IMR-90 (cell line): ENCODE measurements at regions not wholly inside any gene's neighbourhood (a gene's known extent, or its start where the extent isn't known, plus 50 kb on each side); places are given as distances from the start of the nearest gene placed in this dataset.

Experiments
- ATAC-seq: fragments of 200-7000 bp; cut with Tn5 transposase; 2 replicates; pipeline ENCODE4 v1.9.1; 2020; ENCODE audit warnings: low read depth, mild to moderate bottlenecking, moderate library complexity
- BruUV-seq: library from RNA; stranded (reverse); fragments of 400-500 nt; replicated peaks from 2 replicates; lab custom pipeline; 2021; lab: Mats Ljungman, UMichigan
- CTCF ChIA-PET: fragments of 300-600 bp; formaldehyde crosslinking; extraction: SDS; loops from one replicate; lab custom pipeline; 2021; ENCODE audit warnings: antibody characterized with exemption; lab: Yijun Ruan, JAX
- POLR2A ChIA-PET: fragments of 300-600 bp; sonication (Branson Sonifier 250); formaldehyde crosslinking; loops from one replicate; lab custom pipeline; 2022; ENCODE audit warnings: antibody characterized with exemption; ENCODE audit not compliant: unreplicated experiment; lab: Charles Lee
- DNase-seq: peaks from one replicate; pipeline ENCODE4 v3.0.0; 2013
- H2AFZ ChIP-seq: replicated peaks from 2 replicates; pipeline ENCODE3; 2013; ENCODE audit warnings: low read length, mild to moderate bottlenecking; ENCODE audit not compliant: poor library complexity
- H2AK5ac ChIP-seq: 2 replicates; pipeline ENCODE4 v1.6.1; 2013; ENCODE audit warnings: low read depth, low read length, inconsistent platforms
- H2AK9ac ChIP-seq: replicated peaks from 2 replicates; pipeline ENCODE3; 2013; ENCODE audit warnings: mild to moderate bottlenecking, low read depth, low read length, moderate library complexity; ENCODE audit not compliant: poor library complexity
- H2BK120ac ChIP-seq: 2 replicates; pipeline ENCODE4 v1.6.1; 2013; ENCODE audit warnings: low read depth, low read length, inconsistent platforms
- H2BK15ac ChIP-seq: 3 replicates; pipeline ENCODE4 v1.6.1; 2013; ENCODE audit warnings: low read depth, low read length, inconsistent platforms
- H2BK20ac ChIP-seq: 2 replicates; pipeline ENCODE4 v1.6.1; 2013; ENCODE audit warnings: low read depth, mild to moderate bottlenecking, inconsistent platforms, low read length, moderate library complexity
- H2BK5ac ChIP-seq: 2 replicates; pipeline ENCODE4 v1.6.1; 2013; ENCODE audit warnings: mild to moderate bottlenecking, low read depth, low read length, inconsistent platforms; ENCODE audit not compliant: poor library complexity, severe bottlenecking
- H3K14ac ChIP-seq: replicated peaks from 2 replicates; pipeline ENCODE4 v1.6.1; 2013; ENCODE audit warnings: low read depth, low read length, inconsistent platforms
- H3K18ac ChIP-seq: 2 replicates; pipeline ENCODE4 v1.6.1; 2013; ENCODE audit warnings: low read depth, low read length, control low read depth
- H3K23ac ChIP-seq: 2 replicates; pipeline ENCODE4 v1.6.1; 2013; ENCODE audit warnings: low read depth, low read length, inconsistent platforms
- H3K27ac ChIP-seq: 2 replicates; pipeline ENCODE4 v1.5.1; 2013; ENCODE audit warnings: mild to moderate bottlenecking, control low read depth, low read length; ENCODE audit not compliant: insufficient read depth
- H3K27me3 ChIP-seq: 2 replicates; pipeline ENCODE4 v1.6.1; 2013; ENCODE audit warnings: low read length; ENCODE audit not compliant: control insufficient read depth, insufficient read depth
- H3K36me3 ChIP-seq: 2 replicates; pipeline ENCODE4 v1.6.1; 2013; ENCODE audit warnings: low read length, mixed read lengths; ENCODE audit not compliant: control insufficient read depth, insufficient read depth
- H3K4ac ChIP-seq: 2 replicates; pipeline ENCODE4 v1.6.1; 2013; ENCODE audit warnings: low read depth, low read length, inconsistent platforms
- H3K4me1 ChIP-seq: 2 replicates; pipeline ENCODE4 v1.6.1; 2013; ENCODE audit warnings: low read length, mixed read lengths; ENCODE audit not compliant: control insufficient read depth, insufficient read depth
- H3K4me2 ChIP-seq: 2 replicates; pipeline ENCODE4 v1.6.1; 2013; ENCODE audit warnings: low read depth, mild to moderate bottlenecking, control low read depth, low read length, moderate library complexity
- H3K4me3 ChIP-seq: 2 replicates; pipeline ENCODE4 v1.5.1; 2013; ENCODE audit warnings: low read depth, mild to moderate bottlenecking, control low read depth, low read length, moderate library complexity; ENCODE audit not compliant: insufficient read depth
- H3K56ac ChIP-seq: 2 replicates; pipeline ENCODE4 v1.6.1; 2013; ENCODE audit warnings: low read length, inconsistent platforms; ENCODE audit not compliant: insufficient read depth; ENCODE audit errors: extremely low read depth
- H3K79me1 ChIP-seq, 2 experiments: 2 replicates each; pipeline ENCODE4 v1.6.1; 2013; ENCODE audit warnings: low read length in 2 of 2, inconsistent platforms in 1 of 2, low read depth in 1 of 2
- H3K9ac ChIP-seq: 2 replicates; pipeline ENCODE4 v1.6.1; 2013; ENCODE audit warnings: low read depth, low read length, control low read depth
- H3K9me1 ChIP-seq: 2 replicates; pipeline ENCODE4 v1.6.1; 2013; ENCODE audit warnings: low read length, inconsistent platforms; ENCODE audit not compliant: insufficient read depth
- H3K9me3 ChIP-seq: 2 replicates; pipeline ENCODE4 v1.6.1; 2013; ENCODE audit warnings: low read length; ENCODE audit not compliant: control insufficient read depth, insufficient read depth
- H4K20me1 ChIP-seq: 2 replicates; pipeline ENCODE4 v1.6.1; 2013; ENCODE audit warnings: low read length, inconsistent platforms; ENCODE audit not compliant: insufficient read depth
- H4K5ac ChIP-seq: 2 replicates; pipeline ENCODE4 v1.6.1; 2013; ENCODE audit warnings: mild to moderate bottlenecking, low read depth, low read length, control low read depth
- H4K8ac ChIP-seq, 2 experiments: 2 replicates each; pipeline ENCODE4 v1.6.1; 2013; ENCODE audit warnings: low read depth in 2 of 2, low read length in 2 of 2, control low read depth in 1 of 2, inconsistent platforms in 1 of 2
- H4K91ac ChIP-seq: 2 replicates; pipeline ENCODE4 v1.6.1; 2013; ENCODE audit warnings: low read depth, low read length, inconsistent platforms; ENCODE audit not compliant: insufficient read depth
- CEBPB ChIP-seq: IDR thresholded peaks from 2 replicates; pipeline ENCODE4 v1.6.1; 2012; ENCODE audit warnings: low read depth, low read length, improper control_type of control experiment
- FOS ChIP-seq: fragments of 150-350 bp; IDR thresholded peaks from 2 replicates; pipeline ENCODE4 v1.6.1; 2016; ENCODE audit warnings: low read depth, low read length
- MAFK ChIP-seq: IDR thresholded peaks from 2 replicates; pipeline ENCODE4 v1.6.1; 2012; ENCODE audit warnings: low read depth, low read length, improper control_type of control experiment
- MAZ ChIP-seq: IDR thresholded peaks from 2 replicates; pipeline ENCODE4 v1.6.1; 2012; ENCODE audit warnings: low read depth, mild to moderate bottlenecking, low read length, improper control_type of control experiment, moderate library complexity, borderline replicate concordance
- RFX5 ChIP-seq: IDR thresholded peaks from 2 replicates; pipeline ENCODE4 v1.8.0; 2012; ENCODE audit warnings: low read depth, mild to moderate bottlenecking, low read length, moderate library complexity
- SMC3 ChIP-seq: fragments of 150-350 bp; IDR thresholded peaks from 2 replicates; pipeline ENCODE4 v1.6.1; 2016; ENCODE audit warnings: low read depth, mild to moderate bottlenecking, antibody characterized with exemption, low read length, moderate library complexity
- WGBS, 2 experiments: methylation state at CpG; one replicate each; pipeline versions ENCODE4 v1.1.5 to v1.1.7; 2013; ENCODE audit warnings: missing lambda C conversion rate in 2 of 2; ENCODE audit not compliant: insufficient read length in 1 of 2; ENCODE audit errors: extremely low coverage in 2 of 2; 5-methylcytosine and 5-hydroxymethylcytosine counted together
- dilution Hi-C: fragments of 300-500 bp; cut with HindIII; formaldehyde crosslinking; loops from one replicate; pipeline ENCODE4 v1.14.3; 2018; ENCODE audit warnings: low sequenced_read_pairs; ENCODE audit not compliant: unreplicated experiment
- in situ Hi-C: fragments of 300-500 bp; cut with MboI; formaldehyde crosslinking; loops from 3 replicates; pipeline ENCODE4 v1.14.3; 2019; ENCODE audit warnings: low sequenced_read_pairs, inconsistent platforms, mixed read lengths
- intact Hi-C: fragments of 100-400 bp; cut with micrococcal nuclease; formaldehyde crosslinking; loops from 2 replicates; pipeline ENCODE4 v1.10.0; 2022
- TF ChIP-seq, protein P1 (sequence below): conservative IDR thresholded peaks from 2 replicates; pipeline ENCODE4 v1.5.1; 2012; ENCODE audit warnings: mild to moderate bottlenecking, low read depth, low read length, improper control_type of control experiment

GRCh38 chr6:11852061-11852651 lies 73.6 kb upstream of the ADTRP start:
- H3K79me1 ChIP-seq, result no peaks in the 10 kb centered on the region
- H3K36me3 ChIP-seq, result no peaks in the 10 kb centered on the region
- no peak for ATAC-seq
- TF ChIP-seq MAFK (no peak), MAZ (no peak), FOS (no peak), CEBPB (no peak), SMC3 (no peak), RFX5 (no peak)
- TF ChIP-seq, protein P1, sequence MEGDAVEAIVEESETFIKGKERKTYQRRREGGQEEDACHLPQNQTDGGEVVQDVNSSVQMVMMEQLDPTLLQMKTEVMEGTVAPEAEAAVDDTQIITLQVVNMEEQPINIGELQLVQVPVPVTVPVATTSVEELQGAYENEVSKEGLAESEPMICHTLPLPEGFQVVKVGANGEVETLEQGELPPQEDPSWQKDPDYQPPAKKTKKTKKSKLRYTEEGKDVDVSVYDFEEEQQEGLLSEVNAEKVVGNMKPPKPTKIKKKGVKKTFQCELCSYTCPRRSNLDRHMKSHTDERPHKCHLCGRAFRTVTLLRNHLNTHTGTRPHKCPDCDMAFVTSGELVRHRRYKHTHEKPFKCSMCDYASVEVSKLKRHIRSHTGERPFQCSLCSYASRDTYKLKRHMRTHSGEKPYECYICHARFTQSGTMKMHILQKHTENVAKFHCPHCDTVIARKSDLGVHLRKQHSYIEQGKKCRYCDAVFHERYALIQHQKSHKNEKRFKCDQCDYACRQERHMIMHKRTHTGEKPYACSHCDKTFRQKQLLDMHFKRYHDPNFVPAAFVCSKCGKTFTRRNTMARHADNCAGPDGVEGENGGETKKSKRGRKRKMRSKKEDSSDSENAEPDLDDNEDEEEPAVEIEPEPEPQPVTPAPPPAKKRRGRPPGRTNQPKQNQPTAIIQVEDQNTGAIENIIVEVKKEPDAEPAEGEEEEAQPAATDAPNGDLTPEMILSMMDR, result no peak
- in situ Hi-C loops (no loop called here), intact Hi-C loops (loop anchor here (5.0 kb wide), 1 partner anchor 160 kb away; the partner anchor contains the start of gene HIVEP1), dilution Hi-C loops (no loop called here)
- no peak overlapping the region for H2AK9ac ChIP-seq
- H3K4me1 ChIP-seq, result peaks cover 16% of the 10 kb centered on the region
- no peak for DNase-seq
- H4K5ac ChIP-seq, result no peak overlapping the region
- POLR2A ChIA-PET, result no interaction called here
- no peak overlapping the region for H3K18ac ChIP-seq
- H2AK5ac ChIP-seq, result no peak overlapping the region
- no peak overlapping the region for H2AFZ ChIP-seq
- CTCF ChIA-PET, result no interaction called here
- no peak overlapping the region for H3K27ac ChIP-seq
- H4K20me1 ChIP-seq, result no peaks in the 10 kb centered on the region
- H2BK20ac ChIP-seq, result no peak overlapping the region
- H3K4me2 ChIP-seq, result no peak overlapping the region
- peaks cover 8% of the 10 kb centered on the region; the same call in 1 of the 2 replicates for H3K9me1 ChIP-seq
- 0 out of 2 replicates have a peak overlapping the region, but pooled peaks have one; percentile 8 for H4K91ac ChIP-seq
- H3K4ac ChIP-seq, result no peak overlapping the region
- no peak overlapping the region for H2BK5ac ChIP-seq
- no peak overlapping the region for H3K14ac ChIP-seq
- WGBS, 2 experiments, result no CpG with 5 or more reads among the region's 11 CpGs
- no peaks in the 10 kb centered on the region for H3K27me3 ChIP-seq
- H3K9ac ChIP-seq, result no peak overlapping the region
- H3K9me3 ChIP-seq, result no peaks in the 10 kb centered on the region
- H3K4me3 ChIP-seq, result no peak overlapping the region
- H3K23ac ChIP-seq, result no peak overlapping the region
- H4K8ac ChIP-seq, result no peak overlapping the region
- no peak overlapping the region for H2BK120ac ChIP-seq
- no TSS peak for BruUV-seq
- H3K56ac ChIP-seq, result no peak overlapping the region
- no peak overlapping the region for H2BK15ac ChIP-seq
